ENCODE measurements at regions not wholly inside any gene's neighbourhood (a gene's known extent, or its start where the extent isn't known, plus 50 kb on each side); places are given as distances from the start of the nearest gene placed in this dataset.

DNA sequence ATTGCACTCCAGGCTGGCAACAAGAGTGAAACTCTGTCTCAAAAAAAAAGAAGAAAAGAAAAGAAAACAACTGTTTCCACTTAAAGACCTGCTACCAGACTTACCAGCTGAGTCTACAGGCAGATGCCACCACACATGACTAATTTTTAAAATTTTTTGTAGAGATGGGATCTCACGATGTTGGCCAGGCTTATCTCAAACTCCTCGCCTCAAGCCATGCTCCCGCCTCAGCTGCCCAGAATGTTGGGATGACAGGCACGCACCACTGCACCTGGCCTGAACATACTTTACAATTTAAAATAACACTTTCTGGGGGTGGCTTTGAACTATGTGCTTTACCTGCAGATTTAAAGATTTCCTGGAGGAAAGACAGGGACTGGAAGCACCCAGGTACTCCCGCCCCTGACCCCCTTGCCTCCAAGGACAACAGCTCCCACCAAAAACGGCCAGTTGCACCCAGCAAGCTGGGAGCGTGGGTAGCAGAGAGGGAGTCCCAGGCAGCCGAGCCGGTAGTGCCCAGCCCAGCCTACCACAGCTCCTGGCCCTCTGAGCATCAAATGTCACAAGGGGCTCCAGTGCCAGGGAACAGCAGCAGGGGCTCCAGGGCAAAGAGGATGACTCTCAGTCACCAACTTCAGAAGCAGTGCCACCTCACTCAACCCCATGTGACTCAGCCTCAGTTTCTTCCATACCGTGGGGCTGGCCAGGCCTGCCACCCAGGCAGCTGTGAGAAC lies 262.9 kb downstream of the PARN start:
- Mint-ChIP-seq H3K27me3 (peaks cover 12 to 35% of the 10 kb centered on the region in 2 donors), H3K4me1 (no peaks in the 10 kb centered on the region), H3K4me3 (no peak overlapping the region), H3K36me3 (no peaks in the 10 kb centered on the region), H3K27ac (peak overlapping the region; percentile 56), H3K9me3 (no peaks in the 10 kb centered on the region)
- DNase-seq (no peak), ATAC-seq (replicated peaks) (no peak)

DNA sequence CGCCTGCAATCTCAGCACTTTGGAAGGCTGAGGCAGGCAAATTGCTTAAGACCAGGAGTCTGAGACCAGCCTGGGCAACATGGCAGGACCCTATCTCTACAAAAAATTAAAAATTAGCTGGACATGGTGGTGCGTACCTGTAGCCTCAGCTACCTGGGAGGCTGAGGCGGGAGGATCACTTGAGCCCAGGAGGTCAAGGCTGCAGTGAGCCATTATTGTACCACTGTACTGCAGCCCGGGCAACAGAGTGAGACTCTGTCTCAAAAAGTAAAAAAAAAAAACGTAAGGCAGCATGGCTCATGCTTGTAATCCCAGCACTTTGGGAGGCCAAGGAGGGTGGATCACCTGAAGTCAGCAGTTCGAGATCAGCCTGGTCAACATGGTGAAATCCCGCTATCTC lies 263.6 kb downstream of the PARN start:
- DNase-seq (no peak), ATAC-seq (replicated peaks) (no peak)
- Mint-ChIP-seq H3K9me3 (no peaks in the 10 kb centered on the region), H3K36me3 (no peaks in the 10 kb centered on the region), H3K27me3 (peaks cover 18 to 41% of the 10 kb centered on the region in 2 donors), H3K4me3 (no peak overlapping the region), H3K4me1 (peaks cover 0 to under 1% of the 10 kb centered on the region in 2 donors), H3K27ac (no peak overlapping the region)

DNA sequence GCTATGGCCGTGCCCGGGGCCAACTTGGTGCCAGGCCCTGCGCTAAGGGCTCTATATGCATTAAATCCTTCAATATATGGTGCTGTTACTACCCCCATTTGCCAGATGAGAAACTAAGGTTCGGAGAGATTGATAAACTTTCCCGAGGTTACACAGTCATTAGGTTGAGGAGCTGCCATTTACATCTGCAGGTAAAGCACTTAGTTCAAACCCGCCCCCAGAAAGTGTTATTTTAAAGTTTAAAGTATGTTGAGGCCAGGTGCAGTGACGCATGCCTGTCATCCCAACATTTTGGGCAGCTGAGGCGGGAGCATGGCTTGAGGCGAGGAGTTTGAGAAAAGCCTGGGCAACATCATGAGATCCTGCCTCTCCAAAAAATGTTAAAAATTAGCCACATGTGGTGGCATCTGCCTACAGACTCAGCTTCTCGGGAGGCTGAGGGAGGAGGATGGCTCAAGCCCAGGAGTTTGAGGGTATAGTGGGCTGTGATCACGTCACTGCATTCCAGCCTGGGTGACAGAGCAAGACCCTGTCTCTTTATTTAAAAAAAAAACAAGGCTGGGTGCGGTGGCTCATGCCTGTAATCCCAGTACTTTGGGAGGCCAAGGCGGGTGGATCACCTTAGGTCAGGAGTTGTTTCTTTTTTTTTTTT lies 264.7 kb downstream of the PARN start:
- ATAC-seq (replicated peaks) (no peak), DNase-seq (no peak)
- Mint-ChIP-seq H3K36me3 (no peaks in the 10 kb centered on the region), H3K27me3 (peaks cover 18 to 53% of the 10 kb centered on the region in 2 donors), H3K27ac (no peak overlapping the region), H3K4me1 (peaks cover 0 to 9% of the 10 kb centered on the region in 2 donors), H3K9me3 (no peaks in the 10 kb centered on the region), H3K4me3 (no peak overlapping the region)

DNA sequence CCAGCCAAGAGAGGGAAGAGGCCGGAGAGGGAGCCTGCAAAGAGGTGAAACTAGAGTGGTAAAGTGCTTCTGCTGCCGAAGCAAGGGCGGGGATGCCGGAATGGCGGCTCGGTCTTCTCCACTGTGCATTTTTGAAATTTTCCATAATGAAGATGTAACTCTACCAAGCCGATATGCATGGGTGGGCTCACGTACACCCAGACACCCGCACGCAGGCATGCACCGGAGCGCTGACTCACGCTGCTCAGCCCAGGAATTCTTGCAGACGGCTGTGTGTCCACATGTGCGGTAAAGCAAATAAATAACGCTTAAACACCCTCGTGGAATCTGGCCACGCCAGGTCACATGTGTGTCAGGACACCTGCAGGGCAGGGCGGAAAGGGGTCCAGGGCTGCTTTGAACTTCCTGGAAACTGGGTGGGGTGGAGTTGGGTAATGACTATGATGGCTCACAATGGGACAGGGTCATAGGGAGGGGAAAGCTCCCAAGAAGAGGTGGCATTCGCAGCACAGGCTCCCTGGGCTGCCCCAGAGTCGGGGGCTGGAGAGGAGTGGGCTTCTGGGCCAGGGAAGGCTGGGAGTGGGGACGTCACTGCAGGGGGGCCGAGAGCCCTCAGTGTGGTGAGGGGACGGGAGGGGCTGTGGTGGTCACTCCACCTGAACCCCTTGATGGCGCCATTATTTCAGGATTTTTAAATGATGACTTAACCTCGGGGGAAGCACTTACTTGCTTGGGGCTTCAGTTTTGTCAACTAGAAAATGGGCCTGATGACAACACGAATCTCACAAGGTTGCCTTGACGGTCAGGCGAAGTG lies 265.5 kb downstream of the PARN start:
- peaks cover 19 to 51% of the 10 kb centered on the region in 2 donors for H3K27me3 Mint-ChIP-seq
- ATAC-seq (replicated peaks) = no peak
- no peak overlapping the region for H3K27ac Mint-ChIP-seq
- no peak for DNase-seq
- no peaks in the 10 kb centered on the region for H3K36me3 Mint-ChIP-seq
- H3K9me3 Mint-ChIP-seq = no peaks in the 10 kb centered on the region
- peaks cover 0 to 9% of the 10 kb centered on the region in 2 donors for H3K4me1 Mint-ChIP-seq
- no peak overlapping the region for H3K4me3 Mint-ChIP-seq

DNA sequence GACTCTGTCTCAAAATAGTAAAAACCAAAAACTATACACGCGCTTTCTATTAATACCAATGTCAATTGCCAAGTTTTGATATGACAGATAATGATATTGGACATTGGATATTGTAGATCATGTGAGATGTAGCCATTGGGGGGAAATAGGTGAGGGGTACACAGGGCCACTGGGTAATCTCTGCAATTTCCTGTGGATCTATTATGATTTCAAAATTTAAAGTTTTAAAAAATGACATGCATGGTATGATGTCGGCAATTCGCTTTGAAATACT lies 266.0 kb downstream of the PARN start:
- Mint-ChIP-seq H3K4me1 (peaks cover 0 to 9% of the 10 kb centered on the region in 2 donors), H3K36me3 (no peaks in the 10 kb centered on the region), H3K9me3 (no peaks in the 10 kb centered on the region), H3K27ac (no peak overlapping the region), H3K4me3 (no peak overlapping the region), H3K27me3 (peaks cover 23 to 52% of the 10 kb centered on the region in 2 donors)
- DNase-seq (no peak), ATAC-seq (replicated peaks) (no peak)

DNA sequence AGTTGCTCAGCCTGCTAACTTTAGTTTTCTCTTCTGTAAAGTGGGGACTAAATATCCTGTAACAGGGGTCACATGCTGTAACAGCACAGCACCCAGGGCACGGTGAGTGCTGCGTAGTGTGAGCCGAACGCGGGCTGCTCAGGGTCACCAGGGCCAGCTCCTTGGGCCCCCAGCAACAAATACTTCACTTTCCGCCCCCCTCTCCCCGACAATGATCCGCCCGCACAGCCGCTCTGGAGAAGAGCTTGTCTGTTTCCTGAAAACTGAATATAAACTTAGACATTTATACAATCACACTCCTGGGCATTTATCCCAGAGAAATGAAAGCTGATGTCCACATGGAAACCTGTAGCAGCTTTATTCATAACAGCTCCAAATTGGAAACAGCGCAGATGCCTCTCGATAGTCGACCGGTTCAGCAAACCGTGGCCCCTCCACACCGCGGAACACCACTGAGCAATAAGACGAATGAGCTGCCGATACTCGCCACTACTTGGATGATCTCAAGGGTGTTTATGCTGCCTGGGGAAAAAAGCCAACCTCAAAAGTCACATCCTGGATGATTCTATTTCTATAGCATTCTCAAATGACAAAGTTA lies 267.2 kb downstream of the PARN start:
- DNase-seq = no peak
- peaks cover 33 to 59% of the 10 kb centered on the region in 2 donors for H3K27me3 Mint-ChIP-seq

DNA sequence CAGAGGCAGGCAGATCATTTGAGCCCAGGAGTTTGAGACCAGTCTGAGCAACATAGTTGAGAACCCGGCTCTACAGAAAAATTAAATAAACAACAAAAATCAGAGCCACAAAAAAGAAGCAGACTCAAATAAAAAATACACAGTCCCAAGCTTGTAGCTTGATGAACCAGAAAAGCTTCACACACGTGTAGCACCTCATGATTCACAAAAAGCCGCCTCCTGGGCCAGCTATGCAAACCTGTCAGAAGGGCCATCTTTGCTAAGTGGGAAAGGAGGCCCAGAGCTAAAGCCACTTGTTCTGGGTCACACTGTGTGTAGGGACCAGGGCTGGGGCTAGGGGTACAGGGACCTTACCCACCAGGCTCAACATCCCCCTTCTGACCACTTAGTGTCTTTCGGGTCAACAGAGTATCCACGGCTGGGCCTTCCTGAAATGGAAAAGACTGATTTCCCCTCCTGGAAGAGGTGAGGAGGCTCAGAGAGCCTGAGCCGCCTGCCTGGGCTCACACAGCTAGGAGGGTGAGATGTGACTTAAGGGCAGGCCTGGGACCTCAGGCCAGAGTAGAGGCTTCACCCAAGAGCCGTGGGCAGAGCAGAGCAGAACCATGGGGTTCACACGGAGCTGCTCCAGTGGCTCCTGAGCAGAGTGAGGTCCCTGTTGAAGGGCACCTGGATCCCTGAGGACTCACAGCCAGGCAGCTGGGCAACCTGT lies 269.6 kb downstream of the PARN start:
- Mint-ChIP-seq H3K27me3 (peaks cover 34 to 60% of the 10 kb centered on the region in 2 donors), H3K4me3 (no peak overlapping the region), H3K4me1 (peaks cover 5 to 11% of the 10 kb centered on the region in 2 donors), H3K27ac (no peak overlapping the region), H3K9me3 (no peaks in the 10 kb centered on the region), H3K36me3 (no peaks in the 10 kb centered on the region)
- DNase-seq = no peak
- ATAC-seq (replicated peaks) = no peak

More for the DNA sequence above, 267.2 kb downstream of the PARN start:
- no peak for ATAC-seq (replicated peaks)
- peaks cover 3 to 9% of the 10 kb centered on the region in 2 donors for H3K4me1 Mint-ChIP-seq
- no peak overlapping the region for H3K27ac Mint-ChIP-seq
- no peak overlapping the region for H3K4me3 Mint-ChIP-seq
- no peaks in the 10 kb centered on the region for H3K36me3 Mint-ChIP-seq
- H3K9me3 Mint-ChIP-seq = no peaks in the 10 kb centered on the region

DNA sequence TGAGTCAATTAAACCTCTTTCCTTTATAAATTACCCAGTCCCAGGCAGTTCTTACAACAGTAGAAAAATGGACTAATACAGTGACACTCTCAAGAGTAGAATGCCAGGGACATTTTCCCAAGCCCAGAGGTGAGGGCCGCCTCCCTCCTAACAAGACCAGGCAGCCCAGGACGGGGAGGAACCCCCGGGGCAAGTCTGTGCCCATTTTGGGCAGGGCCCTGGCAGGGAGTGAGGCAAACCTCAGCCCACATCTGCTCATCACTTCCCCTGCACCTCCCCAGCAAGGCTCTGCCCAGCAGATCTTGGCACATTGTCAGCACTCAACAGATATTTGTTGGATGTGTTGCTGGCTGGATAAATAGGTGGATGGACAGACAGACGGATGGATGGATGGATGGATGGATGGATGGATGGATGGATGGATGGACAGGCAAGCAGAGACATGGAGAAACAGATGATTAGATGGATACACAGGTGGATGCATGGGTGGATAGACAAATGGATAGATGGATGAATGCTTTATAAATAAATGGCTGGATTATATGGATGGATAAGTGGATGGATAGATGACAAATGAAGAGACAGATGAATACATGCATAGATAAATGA lies 271.3 kb downstream of the PARN start:
- peaks cover 8 to 17% of the 10 kb centered on the region in 2 donors for H3K4me1 Mint-ChIP-seq
- H3K36me3 Mint-ChIP-seq = no peaks in the 10 kb centered on the region
- no peak for ATAC-seq (replicated peaks)

DNA sequence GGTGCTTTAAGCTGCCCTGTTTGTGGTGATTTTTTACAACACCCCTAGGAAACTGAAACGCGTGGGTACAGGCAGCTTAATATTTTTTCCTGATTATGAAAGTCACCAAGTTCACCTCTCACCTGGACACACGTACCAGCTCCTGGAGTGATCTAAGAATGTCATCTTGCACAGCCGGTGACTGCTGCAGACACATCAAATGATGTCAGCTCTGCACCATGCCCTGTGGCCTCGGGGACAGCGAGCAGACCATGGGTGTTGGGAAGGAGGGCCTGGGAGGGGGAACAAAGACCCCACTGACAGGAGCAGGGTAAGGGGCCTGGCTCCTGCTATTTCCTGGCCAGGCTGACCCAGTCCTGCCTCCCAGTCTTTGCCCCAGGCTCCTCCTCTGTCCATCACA lies 272.7 kb downstream of the PARN start:
- peaks cover 25 to 39% of the 10 kb centered on the region in 2 donors for H3K27me3 Mint-ChIP-seq

More for the DNA sequence above, 271.3 kb downstream of the PARN start:
- H3K4me3 Mint-ChIP-seq = no peak overlapping the region
- peaks cover 34 to 47% of the 10 kb centered on the region in 2 donors for H3K27me3 Mint-ChIP-seq
- no peak for DNase-seq
- no peaks in the 10 kb centered on the region for H3K9me3 Mint-ChIP-seq
- H3K27ac Mint-ChIP-seq = no peak overlapping the region

DNA sequence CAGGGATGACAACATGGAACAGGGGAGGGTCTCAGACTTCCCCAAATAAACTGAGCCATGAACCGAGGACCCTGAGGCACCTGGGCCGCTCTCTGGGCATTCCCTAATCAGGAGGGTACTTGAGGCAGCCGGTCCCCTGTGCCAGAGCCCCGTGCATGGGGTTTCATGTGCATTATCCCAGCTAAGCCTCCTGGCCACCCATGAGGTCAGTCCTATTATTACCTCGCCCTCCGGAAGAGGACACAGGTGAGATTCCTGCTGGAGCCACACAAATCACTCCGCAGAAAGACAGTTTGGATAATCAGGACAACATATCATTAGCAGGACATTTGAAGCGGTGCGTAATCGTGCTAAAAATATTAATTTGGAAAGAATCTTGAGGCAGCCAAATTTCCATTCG lies 274.0 kb downstream of the PARN start:
- peak overlapping the region; percentile 59 for H3K27ac Mint-ChIP-seq
- peaks cover 16 to 29% of the 10 kb centered on the region in 2 donors for H3K27me3 Mint-ChIP-seq
- no peak overlapping the region for H3K4me3 Mint-ChIP-seq
- ATAC-seq (replicated peaks) = no peak
- DNase-seq = no peak
- peaks cover 10 to 17% of the 10 kb centered on the region in 2 donors for H3K4me1 Mint-ChIP-seq
- no peaks in the 10 kb centered on the region for H3K36me3 Mint-ChIP-seq
- no peaks in the 10 kb centered on the region for H3K9me3 Mint-ChIP-seq

More for the DNA sequence above, 272.7 kb downstream of the PARN start:
- DNase-seq = no peak
- ATAC-seq (replicated peaks) = no peak
- peaks cover 10 to 21% of the 10 kb centered on the region in 2 donors for H3K4me1 Mint-ChIP-seq
- H3K9me3 Mint-ChIP-seq = no peaks in the 10 kb centered on the region
- H3K36me3 Mint-ChIP-seq = no peaks in the 10 kb centered on the region
- H3K27ac Mint-ChIP-seq = no peak overlapping the region
- H3K4me3 Mint-ChIP-seq = no peak overlapping the region

DNA sequence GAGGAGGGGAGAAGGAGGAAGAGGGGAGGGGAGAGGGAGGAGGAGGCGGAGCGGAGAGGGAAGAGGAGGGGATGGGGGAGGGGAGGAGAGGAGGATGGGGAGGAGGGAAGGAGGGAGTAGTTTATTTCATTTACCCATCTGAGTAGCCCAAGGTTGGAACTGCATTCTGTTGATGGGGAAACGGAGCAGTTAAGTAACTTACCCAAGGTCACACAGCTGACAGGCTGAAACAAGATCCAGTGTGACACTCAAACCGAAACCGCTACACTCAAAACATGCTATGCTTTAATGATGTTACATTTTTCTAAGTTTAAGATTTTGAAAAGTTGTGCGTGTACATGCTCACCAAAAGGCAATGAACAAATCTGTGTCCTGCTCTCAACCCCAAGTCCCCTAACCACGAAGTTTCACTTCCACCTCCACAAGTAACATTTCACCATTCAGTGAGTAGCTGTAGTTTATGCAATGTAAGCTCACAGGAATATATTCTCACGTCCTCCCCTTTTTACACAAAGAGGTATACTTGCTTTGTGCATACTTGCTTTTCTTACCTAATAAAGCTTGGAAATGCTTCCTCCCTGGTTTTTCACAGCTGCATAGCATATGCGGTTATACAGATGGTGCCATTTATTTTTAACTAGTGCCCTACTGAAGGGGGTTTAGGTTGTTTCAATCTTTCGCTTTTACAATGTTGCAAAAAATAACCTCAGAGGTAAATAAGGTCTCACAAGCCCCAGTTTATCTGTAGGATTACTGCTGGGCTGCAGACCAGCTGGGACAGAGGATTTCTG lies 275.3 kb downstream of the PARN start:
- Mint-ChIP-seq H3K4me3 (peak overlapping the region in 1 of 2 donors; percentile 29), H3K27ac (no peak overlapping the region)
- ATAC-seq (replicated peaks) = peak; percentile 98

DNA sequence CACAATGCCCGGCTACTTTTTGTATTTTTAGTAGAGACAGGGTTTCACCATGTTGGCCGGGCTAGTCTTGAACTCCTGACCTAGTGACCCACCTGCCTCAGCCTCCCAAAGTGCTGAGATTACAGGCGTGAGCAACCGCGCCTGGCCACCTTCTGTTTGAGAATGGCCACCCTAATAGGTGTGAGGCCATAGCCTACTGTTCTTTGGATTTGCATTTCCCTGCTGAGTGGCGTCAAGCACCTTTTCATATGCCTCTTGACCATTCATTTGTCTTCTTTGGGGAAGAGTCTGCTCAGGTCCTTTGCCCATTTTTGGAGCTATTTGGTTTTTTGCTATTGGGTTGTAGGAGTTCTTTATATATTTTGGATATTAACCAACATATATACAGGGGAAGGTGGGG lies 276.7 kb downstream of the PARN start:
- ATAC-seq (replicated peaks) (no peak), DNase-seq (no peak)
- Mint-ChIP-seq H3K4me1 (peaks cover 7 to 12% of the 10 kb centered on the region in 2 donors), H3K36me3 (no peaks in the 10 kb centered on the region), H3K27ac (no peak overlapping the region), H3K9me3 (no peaks in the 10 kb centered on the region), H3K27me3 (peaks cover 14 to 15% of the 10 kb centered on the region in 2 donors), H3K4me3 (no peak overlapping the region)

More for the DNA sequence above, 275.3 kb downstream of the PARN start:
- Mint-ChIP-seq H3K27me3 (peaks cover 19 to 21% of the 10 kb centered on the region in 2 donors), H3K9me3 (no peaks in the 10 kb centered on the region), H3K36me3 (no peaks in the 10 kb centered on the region), H3K4me1 (peaks cover 10 to 12% of the 10 kb centered on the region in 2 donors)
- peak; percentile 77 for DNase-seq

DNA sequence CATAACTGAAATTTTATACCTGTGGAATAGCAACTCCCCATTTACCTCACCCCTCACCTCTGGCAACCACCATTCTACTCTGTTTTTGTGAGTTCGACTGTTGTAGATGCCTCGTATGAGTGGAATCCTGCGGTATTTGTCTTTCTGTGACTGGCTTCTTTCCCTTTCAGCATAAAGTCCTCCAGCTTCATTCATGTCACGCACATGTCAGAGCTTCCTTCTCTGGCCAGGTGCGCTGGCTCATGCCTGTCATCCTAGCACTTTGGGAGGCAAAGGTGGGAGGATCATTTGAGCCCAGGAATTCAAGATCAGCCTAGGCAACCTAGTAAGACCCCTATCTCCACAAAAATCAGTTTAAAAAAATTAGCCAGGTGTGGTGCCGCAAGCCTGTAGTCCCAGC lies 278.4 kb downstream of the PARN start:
- H3K27me3 Mint-ChIP-seq = peaks cover 9 to 11% of the 10 kb centered on the region in 2 donors
- peaks cover 7 to 12% of the 10 kb centered on the region in 2 donors for H3K4me1 Mint-ChIP-seq
- no peak overlapping the region for H3K4me3 Mint-ChIP-seq
- peaks cover 0 to 2% of the 10 kb centered on the region in 2 donors for H3K9me3 Mint-ChIP-seq
- DNase-seq (no peak), ATAC-seq (replicated peaks) (no peak)
- no peaks in the 10 kb centered on the region for H3K36me3 Mint-ChIP-seq
- H3K27ac Mint-ChIP-seq = no peak overlapping the region
